Loucy (cell line): ENCODE measurements at regions not wholly inside any gene's neighbourhood (a gene's known extent, or its start where the extent isn't known, plus 50 kb on each side); places are given as distances from the start of the nearest gene placed in this dataset.

ENCODE experiments used
- EZH2phosphoT487 ChIP-seq: fragments of 200-600 bp; IDR thresholded peaks from 2 replicates; pipeline ENCODE4 v1.6.1; 2018; ENCODE audit warnings: antibody characterized with exemption, mild to moderate bottlenecking, moderate library complexity, borderline replicate concordance
- TF ChIP-seq, protein P1 (sequence below): fragments of 200-600 bp; sonication (generic); conservative IDR thresholded peaks from 2 replicates; pipeline ENCODE4 v1.5.1; 2014; ENCODE audit warnings: mild to moderate bottlenecking, antibody characterized with exemption, low read length

DNA sequence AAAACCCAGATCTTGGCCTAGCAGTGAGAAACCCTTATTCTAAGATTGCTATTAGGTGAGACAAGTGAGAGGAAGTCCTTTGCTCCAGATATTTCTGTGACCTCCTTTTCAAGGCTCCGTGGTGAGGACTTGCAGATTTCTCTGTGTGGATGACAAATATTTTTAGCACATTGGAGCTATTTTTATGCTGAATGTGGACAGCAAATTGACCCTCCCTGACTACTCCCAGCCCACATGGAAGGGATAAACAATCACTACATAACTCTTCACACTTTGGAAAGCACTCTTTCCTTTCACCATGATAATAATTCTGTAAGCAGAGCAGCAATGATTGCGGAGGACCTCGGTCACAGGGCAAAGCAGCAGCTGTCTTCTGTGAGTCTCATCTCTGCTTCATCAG is 88.0 kb upstream of the ADGRF1 start:
- TF ChIP-seq, protein P1, sequence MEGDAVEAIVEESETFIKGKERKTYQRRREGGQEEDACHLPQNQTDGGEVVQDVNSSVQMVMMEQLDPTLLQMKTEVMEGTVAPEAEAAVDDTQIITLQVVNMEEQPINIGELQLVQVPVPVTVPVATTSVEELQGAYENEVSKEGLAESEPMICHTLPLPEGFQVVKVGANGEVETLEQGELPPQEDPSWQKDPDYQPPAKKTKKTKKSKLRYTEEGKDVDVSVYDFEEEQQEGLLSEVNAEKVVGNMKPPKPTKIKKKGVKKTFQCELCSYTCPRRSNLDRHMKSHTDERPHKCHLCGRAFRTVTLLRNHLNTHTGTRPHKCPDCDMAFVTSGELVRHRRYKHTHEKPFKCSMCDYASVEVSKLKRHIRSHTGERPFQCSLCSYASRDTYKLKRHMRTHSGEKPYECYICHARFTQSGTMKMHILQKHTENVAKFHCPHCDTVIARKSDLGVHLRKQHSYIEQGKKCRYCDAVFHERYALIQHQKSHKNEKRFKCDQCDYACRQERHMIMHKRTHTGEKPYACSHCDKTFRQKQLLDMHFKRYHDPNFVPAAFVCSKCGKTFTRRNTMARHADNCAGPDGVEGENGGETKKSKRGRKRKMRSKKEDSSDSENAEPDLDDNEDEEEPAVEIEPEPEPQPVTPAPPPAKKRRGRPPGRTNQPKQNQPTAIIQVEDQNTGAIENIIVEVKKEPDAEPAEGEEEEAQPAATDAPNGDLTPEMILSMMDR = no peak
- no peak for TF ChIP-seq EZH2phosphoT487
